Fibroblast of gingiva (primary cell): ENCODE measurements at regions not wholly inside any gene's neighbourhood (a gene's known extent, or its start where the extent isn't known, plus 50 kb on each side); places are given as distances from the start of the nearest gene placed in this dataset.
"Not testable (repeated sequence)": the region's sequence is repeated elsewhere in the genome, so short reads cannot be mapped to it uniquely, and the experiment has no call there.

Experiments used
- DNase-seq: peaks from one replicate; pipeline ENCODE4 v3.0.0-alpha.2; 2011; ENCODE audit warnings: low read depth

GRCh38 chr4:190118519-190118918, 54.2 kb downstream of the DBET start:
- DNase-seq = not testable (repeated sequence)

- peak; percentile 0 for DNase-seq
Observed at GRCh38 chr4:190119474-190119873, 54.1 kb upstream of the DUX4 start.

- peak; percentile 0 for DNase-seq
Observed at GRCh38 chr4:190120111-190120514, 53.5 kb upstream of the DUX4 start.

GRCh38 chr4:190120537-190121001, 53.0 kb upstream of the DUX4 start:
- DNase-seq = not testable (repeated sequence)

GRCh38 chr4:190121076-190121671, 52.4 kb upstream of the DUX4 start:
- not testable (repeated sequence) for DNase-seq

GRCh38 chr4:190121759-190122158, 51.8 kb upstream of the DUX4 start:
- DNase-seq = no peak

GRCh38 chr4:190122161-190123142, 51.1 kb upstream of the DUX4 start:
- peak; percentile 0 for DNase-seq
